RWPE2 (cell line): ENCODE measurements at regions not wholly inside any gene's neighbourhood (a gene's known extent, or its start where the extent isn't known, plus 50 kb on each side); places are given as distances from the start of the nearest gene placed in this dataset.

Source experiments
- ATAC-seq: fragments of 200-7000 bp; cut with Tn5 transposase; 3 replicates; pipeline ENCODE4 v1.9.1; 2021; ENCODE audit warnings: low read depth
- DNase-seq: peaks from one replicate; pipeline ENCODE4 v3.0.0-alpha.2; 2020; ENCODE audit warnings: low spot score
- H3K27ac ChIP-seq: fragments of 450-650 bp; 2 replicates; pipeline ENCODE4 v1.5.1; 2017; ENCODE audit warnings: mild to moderate bottlenecking; ENCODE audit not compliant: poor library complexity, severe bottlenecking
- H3K27me3 ChIP-seq: fragments of 250-450 bp; sonication (Bioruptor Pico); 2 replicates; pipeline ENCODE4 v1.5.1; 2021; ENCODE audit warnings: mild to moderate bottlenecking, moderate library complexity; ENCODE audit not compliant: insufficient read depth, poor library complexity, severe bottlenecking
- H3K36me3 ChIP-seq: fragments of 250-450 bp; sonication (Bioruptor Pico); 2 replicates; pipeline ENCODE4 v1.5.1; 2020; ENCODE audit warnings: low read depth, mild to moderate bottlenecking, moderate library complexity
- H3K4me1 ChIP-seq: fragments of 250-450 bp; sonication (Bioruptor Pico); 2 replicates; pipeline ENCODE4 v1.5.1; 2021; ENCODE audit warnings: mild to moderate bottlenecking, moderate library complexity; ENCODE audit not compliant: insufficient read depth, poor library complexity, severe bottlenecking
- H3K4me3 ChIP-seq: fragments of 250-450 bp; sonication (Bioruptor Pico); 2 replicates; pipeline ENCODE4 v1.5.1; 2021; ENCODE audit warnings: mild to moderate bottlenecking, moderate library complexity; ENCODE audit not compliant: severe bottlenecking
- H3K9me3 ChIP-seq: fragments of 250-450 bp; sonication (Bioruptor Pico); 2 replicates; pipeline ENCODE4 v1.5.1; 2021; ENCODE audit warnings: mild to moderate bottlenecking, moderate library complexity; ENCODE audit not compliant: severe bottlenecking
- CTCF ChIP-seq: fragments of 450-650 bp; IDR thresholded peaks from one replicate; pipeline ENCODE4 v1.5.1; 2017; ENCODE audit warnings: mild to moderate bottlenecking, moderate library complexity; ENCODE audit not compliant: poor library complexity, severe bottlenecking

- Histone ChIP-seq H3K36me3 (no peaks in the 10 kb centered on the region), H3K9me3 (no peaks in the 10 kb centered on the region), H3K27ac (no peak overlapping the region), H3K4me3 (no peak overlapping the region), H3K27me3 (no peaks in the 10 kb centered on the region), H3K4me1 (peaks cover 4% of the 10 kb centered on the region)
- DNase-seq (no peak), ATAC-seq (no peak)
- no peak for TF ChIP-seq CTCF
These were observed 198.8 kb downstream of the MAF start for GRCh38 chr16:79401782-79402181.

GRCh38 chr16:79401157-79401556 is 199.4 kb downstream of the MAF start:
- DNase-seq (no peak), ATAC-seq (no peak)

GRCh38 chr16:79400462-79401149 is 199.9 kb downstream of the MAF start:
- Histone ChIP-seq H3K27ac (no peak overlapping the region), H3K4me3 (no peak overlapping the region), H3K36me3 (no peaks in the 10 kb centered on the region), H3K9me3 (no peaks in the 10 kb centered on the region), H3K4me1 (peaks cover 4% of the 10 kb centered on the region), H3K27me3 (no peaks in the 10 kb centered on the region)
- TF ChIP-seq CTCF, result no peak
- no peak for DNase-seq
- ATAC-seq, result no peak

More at GRCh38 chr16:79401157-79401556, 199.4 kb downstream of the MAF start:
- Histone ChIP-seq H3K4me1 (peaks cover 4% of the 10 kb centered on the region), H3K27ac (no peak overlapping the region), H3K4me3 (no peak overlapping the region), H3K36me3 (no peaks in the 10 kb centered on the region), H3K27me3 (no peaks in the 10 kb centered on the region), H3K9me3 (no peaks in the 10 kb centered on the region)
- TF ChIP-seq CTCF, result no peak

- DNase-seq, result no peak
- no peak for TF ChIP-seq CTCF
- H3K27me3 ChIP-seq, result peaks cover 16% of the 10 kb centered on the region
- no peaks in the 10 kb centered on the region for H3K9me3 ChIP-seq
- no peaks in the 10 kb centered on the region for H3K4me1 ChIP-seq
- no peak overlapping the region for H3K27ac ChIP-seq
- no peak for ATAC-seq
- H3K36me3 ChIP-seq, result no peaks in the 10 kb centered on the region
- no peak overlapping the region for H3K4me3 ChIP-seq
These were observed 204.9 kb downstream of the MAF start for GRCh38 chr16:79395591-79395990.

GRCh38 chr16:79394206-79394605 is 206.3 kb downstream of the MAF start:
- ATAC-seq, result no peak
- no peaks in the 10 kb centered on the region for H3K4me1 ChIP-seq
- H3K36me3 ChIP-seq, result no peaks in the 10 kb centered on the region
- DNase-seq, result no peak
- H3K27ac ChIP-seq, result no peak overlapping the region
- peaks cover 20% of the 10 kb centered on the region for H3K27me3 ChIP-seq
- TF ChIP-seq CTCF, result no peak
- no peak overlapping the region for H3K4me3 ChIP-seq
- H3K9me3 ChIP-seq, result no peaks in the 10 kb centered on the region
